Left renal cortex interstitium (tissue), 4 donors: ENCODE measurements at regions not wholly inside any gene's neighbourhood (a gene's known extent, or its start where the extent isn't known, plus 50 kb on each side); places are given as distances from the start of the nearest gene placed in this dataset.

Experiments used
- DNase-seq, 4 donors: peaks; one replicate each; pipeline ENCODE4 v3.0.0-alpha.2; 2013; ENCODE audit warnings: low read depth in 4 of 4, low spot score in 2 of 4, missing footprints in 1 of 4

DNA sequence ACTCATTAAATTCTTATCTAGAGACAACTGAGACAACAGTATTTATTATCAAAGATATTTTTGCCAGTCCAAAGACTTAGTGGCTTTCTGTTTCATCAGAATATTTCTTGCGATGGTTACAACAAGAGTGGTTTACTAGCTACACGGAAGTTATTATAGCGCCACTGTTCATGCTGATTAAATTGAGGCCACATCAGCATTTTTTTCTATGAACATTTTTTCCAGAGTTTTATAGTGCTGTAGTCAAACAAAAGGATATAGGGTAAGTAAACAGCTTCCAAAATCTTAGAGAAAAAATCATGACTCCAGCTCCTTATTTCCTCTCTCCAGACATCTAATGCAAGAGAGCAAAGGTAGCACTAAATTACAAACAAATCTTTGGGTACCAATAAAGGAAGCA, 1264.4 kb downstream of the ZPLD1 start:
- DNase-seq = no peak

DNA sequence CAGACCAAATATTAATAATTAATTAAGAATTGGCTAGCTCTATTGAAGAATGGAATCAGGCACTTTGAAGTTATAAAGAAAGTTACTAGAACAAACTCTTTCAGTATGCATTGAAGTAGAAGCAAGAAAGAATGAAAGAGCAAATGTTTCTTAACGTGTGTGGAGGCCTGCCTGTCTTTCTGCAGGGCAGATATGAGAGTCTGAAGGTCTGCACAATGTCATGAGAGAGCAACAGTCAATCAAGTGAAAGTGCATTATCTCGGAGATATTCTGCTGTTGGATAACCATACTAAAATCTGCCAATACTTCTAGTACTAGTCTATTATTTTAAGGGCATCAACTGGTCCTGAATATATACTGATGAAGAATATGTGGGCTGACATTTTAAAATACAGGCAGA, 1270.8 kb downstream of the ZPLD1 start:
- no peak for DNase-seq

DNA sequence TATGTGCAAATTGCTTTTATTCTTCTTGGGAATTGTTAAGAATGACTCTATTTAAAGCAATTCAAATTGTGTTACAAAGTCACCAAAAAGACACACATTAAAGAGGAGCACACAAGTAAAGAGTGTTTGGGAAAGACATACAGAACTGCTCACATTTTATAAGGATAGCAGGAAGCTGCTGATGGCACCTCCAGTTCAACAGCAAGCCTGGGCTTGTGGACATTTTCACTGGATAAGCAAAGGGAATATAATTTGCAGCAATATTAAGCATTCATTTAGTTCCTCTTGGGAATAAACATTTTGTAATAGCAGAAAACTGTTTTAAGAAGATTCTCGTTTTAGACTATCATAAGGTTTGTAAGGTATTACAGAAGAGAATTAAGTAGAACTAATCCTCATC, 1271.9 kb downstream of the ZPLD1 start:
- no peak for DNase-seq

DNA sequence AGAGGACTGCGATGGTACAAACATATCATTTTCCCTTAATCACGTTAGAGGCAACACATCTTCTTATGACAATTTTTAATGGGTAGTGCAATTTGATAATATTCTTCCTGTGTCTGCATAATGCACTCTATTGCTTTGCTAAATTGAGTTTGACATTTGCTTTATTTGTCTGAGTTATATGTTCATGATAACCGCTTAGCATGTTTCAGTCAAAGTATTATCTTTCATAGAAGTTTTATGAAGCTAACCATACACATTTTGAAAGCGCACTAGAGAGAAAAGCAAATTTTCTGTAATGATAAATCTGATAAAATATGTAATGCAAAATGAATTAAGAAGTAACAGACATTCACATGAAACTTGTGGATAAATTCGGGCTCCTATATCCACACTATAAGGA, 1276.9 kb downstream of the ZPLD1 start:
- no peak for DNase-seq

DNA sequence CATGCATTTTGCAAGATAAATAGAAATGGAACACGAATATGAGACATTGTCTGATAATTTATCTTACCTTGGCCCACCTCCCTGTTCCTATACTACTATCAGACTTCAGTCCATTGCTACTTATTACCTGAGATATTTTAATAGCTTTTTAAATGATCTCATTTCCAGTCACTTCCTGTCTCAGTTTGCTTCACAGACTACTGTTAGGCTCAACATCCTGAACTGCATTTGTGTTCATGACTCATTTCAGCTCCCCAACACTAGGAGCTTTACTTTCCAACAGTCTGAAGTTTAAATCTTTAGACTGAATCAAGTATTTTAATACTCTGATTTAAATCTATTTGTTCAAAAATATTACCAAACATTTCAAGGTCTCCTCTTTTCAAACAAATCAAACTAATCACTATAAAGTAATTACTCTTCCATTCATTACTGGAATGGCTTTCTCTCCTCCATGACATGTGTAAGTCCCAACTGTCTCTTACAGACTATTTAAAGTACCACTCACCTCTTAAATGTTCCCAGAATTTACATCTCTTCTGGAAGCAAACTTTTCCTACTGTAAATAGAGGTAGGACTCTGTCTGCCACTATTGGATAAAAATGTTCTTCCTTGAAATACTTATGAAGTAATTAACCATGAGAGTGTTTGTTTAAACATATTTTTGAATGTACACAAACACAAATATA, 1277.6 kb downstream of the ZPLD1 start:
- no peak for DNase-seq

DNA sequence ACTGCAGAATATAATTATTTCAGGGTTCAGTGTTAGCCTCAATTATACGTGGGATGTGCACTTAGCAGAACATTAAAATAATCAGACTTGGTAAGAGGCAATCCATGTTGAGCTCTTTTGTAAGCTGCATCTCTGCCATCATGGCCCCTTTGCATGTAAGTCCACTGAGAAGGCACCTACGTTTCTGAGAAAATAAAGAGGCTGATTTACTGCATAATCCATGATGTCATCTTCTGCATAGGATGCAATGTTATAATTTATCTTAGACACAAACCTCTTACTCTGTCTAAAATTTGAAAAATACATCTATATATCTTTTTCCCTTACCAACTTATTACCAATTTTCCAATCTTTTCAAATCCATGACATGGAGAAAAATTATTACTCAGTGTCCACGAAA, 1294.7 kb downstream of the ZPLD1 start:
- no peak for DNase-seq

DNA sequence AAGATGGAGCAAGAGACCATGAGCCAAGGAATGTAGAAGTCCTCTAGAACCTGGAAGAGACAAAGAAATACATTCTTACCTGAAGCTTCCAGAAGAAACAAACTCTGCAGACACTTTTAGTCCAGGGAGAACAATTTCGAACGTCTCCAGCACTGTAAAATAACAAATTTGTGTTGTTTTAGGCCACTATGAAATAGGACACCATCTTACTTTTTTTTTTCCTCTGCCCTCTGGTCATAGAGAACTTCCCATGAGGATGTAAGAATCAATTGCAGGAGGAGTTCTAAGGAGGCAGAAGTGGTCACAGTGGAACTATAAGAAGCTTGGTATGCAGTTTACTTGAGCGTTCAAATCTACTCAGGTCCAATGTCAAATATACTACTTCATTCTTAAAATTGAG, 1295.9 kb downstream of the ZPLD1 start:
- DNase-seq = no peak

DNA sequence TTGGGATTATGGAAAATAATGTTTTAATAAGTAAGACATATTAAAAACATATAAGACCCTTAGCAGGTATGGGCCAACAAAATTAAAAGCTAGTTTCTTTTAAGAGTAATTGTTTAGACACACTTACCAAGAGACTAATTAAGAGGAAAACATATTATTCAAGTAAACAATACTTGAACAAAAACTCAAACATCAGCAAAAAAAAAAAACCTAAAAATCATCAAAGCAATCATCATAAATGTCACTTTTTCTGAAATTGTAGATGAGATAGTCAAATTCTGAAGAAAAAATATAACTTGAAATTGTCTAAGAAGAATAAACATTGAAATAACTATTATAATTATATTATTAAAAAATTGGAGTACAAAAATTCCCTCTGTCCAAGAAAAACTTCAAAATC, 1318.2 kb downstream of the ZPLD1 start:
- DNase-seq = no peak

DNA sequence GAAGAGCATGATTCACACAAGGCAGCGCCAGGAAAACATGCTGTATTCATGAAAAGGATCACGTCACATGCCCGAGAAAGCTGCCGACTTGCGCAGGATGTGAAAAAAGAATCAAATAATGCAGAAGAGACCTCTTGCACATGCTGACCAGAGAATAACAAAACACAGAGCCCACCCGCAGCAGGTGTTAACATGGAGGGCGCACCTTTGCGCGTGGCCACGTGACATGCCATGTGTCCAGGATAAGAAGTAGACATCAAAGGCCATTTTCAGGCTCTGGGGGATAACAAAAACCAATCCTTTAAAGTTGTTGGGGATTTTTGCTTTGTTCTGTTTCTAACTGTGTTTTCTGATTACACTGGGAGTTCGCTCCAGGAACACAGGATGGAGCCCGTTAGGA, 1332.8 kb downstream of the ZPLD1 start:
- DNase-seq = no peak

DNA sequence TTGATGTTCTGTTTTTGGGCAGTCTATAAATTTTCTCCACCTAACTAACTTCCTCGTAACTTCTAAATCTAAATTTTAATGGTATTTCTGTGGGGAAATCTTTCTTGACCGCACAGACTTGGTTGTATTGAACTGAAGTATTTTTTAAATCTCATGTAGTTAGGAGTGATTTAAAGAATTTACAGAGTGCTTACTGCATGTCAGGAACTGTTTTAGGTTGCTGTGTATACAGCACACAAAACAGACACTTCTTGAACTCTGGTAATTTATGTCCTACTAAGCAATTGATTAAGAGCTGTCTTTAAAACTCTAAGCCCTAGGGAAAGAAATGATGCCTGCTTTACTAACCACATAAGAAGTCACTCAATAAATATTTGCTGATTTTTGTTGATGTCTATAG, 1350.2 kb downstream of the ZPLD1 start:
- DNase-seq = no peak

DNA sequence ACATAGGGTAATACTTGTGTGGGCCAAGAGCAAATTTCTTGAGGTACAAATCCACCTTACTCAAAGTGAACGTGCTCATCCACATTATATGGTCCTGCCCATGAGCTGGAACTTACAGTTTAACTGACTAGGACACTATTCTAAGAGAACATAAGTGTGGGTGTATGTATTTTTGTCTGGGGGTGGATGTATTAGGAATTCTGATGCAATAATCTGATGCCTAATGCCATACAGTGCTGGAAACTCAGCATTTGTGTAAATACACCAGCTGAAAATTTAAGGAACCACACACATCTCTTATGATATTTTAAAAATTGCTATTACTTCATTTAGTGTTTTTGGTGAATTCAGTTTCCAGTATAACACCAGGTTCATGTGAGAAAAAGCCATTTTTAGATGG, 1350.7 kb downstream of the ZPLD1 start:
- no peak for DNase-seq

DNA sequence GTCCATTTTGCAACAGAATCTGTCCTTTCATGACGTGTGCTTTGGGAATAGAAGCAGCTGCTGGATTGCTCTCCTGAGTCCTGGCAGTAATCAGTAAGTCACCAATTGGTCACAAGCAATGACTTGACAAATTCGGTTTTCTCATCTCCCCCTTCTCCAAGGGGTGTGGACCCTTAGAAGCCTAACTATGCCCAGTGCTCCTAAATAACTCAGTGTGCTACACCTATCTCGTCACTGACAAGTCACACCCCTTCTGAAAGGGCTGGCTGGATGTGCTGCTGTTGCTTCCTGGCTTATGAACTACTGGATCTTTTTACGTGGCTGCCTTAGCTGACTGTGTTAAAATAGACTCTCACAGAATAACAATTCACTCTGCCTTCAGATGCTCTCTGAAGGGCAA, 1351.5 kb downstream of the ZPLD1 start:
- DNase-seq = no peak

DNA sequence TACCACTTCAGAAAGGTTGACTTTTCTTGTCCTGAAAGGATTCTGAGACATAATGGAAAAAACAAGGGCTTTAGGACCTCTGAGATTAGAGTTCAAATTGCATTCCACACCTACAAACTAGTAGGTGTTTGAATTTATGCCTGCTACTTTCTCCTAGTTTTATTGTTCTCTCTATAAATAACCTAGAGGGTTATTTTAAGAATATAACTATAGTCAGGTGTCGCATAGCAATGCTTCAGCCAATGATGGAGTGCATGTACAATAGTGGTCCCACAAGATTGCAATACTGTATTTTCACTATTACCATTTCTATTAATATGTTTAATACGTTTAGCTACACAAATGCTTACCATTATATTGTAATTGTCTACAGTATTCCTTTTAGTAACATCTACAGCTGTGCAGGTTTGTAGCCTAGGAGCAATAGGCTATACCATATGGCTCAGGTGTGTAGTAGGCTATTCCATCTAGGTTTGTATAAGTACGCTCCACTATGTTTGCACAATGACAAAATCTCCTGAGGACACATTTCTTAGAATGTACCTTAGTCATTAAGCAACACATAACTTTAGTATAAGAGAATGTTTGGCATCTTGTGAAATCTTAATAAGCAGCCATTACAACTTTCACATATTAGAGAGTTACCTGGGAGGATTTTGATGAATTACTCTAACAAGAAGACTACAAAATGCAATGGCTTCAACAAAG, 1352.5 kb downstream of the ZPLD1 start:
- DNase-seq = no peak

DNA sequence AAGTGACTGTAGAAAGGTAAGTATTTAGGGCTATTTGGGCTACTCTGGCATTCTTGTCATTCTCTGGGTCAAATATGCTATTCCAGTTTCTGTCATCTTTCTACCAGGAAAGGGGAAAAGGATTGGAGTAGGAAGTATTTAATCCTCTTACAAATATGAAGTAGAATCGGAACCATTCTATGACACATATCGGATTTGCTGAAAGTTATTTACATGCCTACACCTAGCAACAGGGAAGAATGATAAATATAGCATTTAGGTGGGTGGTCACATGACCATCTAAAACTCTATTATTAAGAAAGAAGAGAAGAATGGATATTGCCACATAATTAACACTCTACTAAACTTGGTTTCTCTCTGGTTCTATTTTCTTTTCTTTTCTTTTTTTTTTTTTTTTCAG, 1353.1 kb downstream of the ZPLD1 start:
- no peak for DNase-seq

DNA sequence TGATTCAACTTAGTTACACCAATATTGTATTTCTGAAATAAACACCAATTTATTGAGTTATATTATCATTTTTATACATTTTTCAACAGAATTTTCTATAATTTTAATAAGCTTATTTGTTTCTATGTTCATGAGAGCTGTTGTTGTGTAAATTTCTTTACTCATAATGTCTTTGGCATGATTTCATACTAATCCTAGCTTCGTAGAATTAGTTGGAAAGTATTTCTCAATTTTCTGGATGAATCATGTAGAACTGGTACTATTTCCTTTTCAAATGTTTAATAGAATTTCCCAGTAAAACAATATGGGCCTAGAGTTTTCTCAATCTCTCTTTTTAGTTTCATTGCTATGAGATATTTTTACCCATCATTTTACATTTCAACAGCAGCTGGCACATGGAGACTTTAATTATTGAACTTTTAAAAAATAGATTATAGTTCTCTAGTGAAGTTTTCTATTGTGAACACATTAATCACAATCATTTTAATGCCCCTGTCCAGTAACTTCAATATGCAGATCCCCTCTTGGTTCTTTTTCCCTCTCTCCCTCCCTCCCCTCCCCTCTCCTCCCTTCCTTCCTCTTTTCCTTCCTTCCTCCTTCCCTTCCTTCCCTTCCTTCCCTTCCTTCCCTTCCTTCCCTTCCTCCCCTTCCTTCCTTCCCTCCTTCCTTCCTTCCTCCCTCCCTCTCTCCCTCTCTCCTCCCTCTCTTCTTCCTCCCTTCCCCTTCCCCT, 1357.1 kb downstream of the ZPLD1 start:
- DNase-seq = no peak

DNA sequence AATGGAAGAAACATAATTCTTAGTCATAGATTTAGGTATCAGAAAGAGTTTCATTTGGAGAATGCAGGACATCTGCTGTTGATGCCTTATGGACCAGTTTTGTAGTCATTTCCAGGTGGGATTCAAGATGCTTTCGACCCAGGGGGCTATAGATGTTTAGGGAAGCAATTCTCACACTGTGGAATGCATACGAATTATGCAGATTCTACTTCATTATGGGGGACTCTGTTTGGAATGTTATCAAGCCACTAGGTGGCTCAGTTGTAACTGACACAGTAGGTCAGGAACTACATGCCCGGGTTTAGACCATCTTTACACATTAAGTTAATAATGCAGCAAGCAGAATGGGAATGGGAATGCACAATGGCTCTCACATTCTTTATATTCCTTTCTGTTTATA, 1359.8 kb downstream of the ZPLD1 start:
- no peak for DNase-seq

DNA sequence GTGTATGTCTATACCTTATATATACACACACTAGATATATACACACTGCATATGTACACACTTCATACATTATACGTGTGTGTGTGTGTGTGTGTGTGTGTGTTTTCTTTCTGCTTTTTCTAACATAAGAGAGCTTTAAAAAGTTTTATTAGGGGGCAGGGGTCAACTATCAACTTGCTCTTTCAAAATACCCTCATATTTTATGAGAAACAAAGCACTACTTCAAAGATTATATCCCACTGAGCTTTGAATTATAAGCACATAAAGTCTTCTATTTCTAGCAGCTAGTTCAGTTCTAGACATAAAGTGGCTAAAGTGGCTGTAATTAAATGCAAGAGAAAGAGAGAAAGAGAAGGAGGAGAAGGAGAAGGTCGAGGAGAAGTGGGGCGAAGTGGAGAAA, 1361.3 kb downstream of the ZPLD1 start:
- DNase-seq = no peak

DNA sequence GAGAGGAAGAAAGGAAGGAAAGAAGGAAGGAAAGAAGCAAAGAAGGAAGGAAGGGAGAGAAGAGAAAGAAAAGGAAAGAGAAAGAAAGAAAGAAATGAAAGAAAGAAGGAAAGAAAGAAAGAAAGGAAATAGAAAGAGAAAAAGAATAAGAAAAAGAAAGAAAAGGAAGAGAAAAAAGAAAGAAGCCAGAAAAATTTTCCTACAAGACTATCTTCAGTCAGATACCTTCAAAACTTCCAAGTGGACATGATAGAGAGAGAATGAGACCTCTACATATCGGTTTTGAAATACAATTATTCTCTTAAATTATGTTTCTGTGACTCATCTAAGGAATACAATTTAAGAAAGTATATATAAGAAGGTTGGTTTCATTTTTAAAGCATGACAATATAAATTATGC, 1369.0 kb downstream of the ZPLD1 start:
- no peak for DNase-seq

DNA sequence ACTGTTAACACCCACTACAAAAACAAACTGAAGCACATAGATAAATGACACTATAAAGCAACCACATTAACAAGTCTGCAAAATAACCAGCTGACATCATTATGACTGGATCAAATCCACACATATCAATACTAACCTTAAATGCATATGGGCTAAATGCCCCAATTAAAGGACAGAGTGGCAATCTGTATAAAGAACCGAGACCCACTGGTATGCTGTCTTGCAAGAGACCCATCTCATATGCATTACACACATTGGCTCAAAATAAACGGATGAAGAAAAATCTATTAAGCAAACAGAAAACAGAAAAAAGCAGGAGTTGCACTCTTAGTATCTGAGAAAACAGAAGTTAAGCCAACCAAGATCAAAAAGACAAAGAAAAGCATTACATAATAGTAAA, 1375.4 kb downstream of the ZPLD1 start:
- no peak for DNase-seq

DNA sequence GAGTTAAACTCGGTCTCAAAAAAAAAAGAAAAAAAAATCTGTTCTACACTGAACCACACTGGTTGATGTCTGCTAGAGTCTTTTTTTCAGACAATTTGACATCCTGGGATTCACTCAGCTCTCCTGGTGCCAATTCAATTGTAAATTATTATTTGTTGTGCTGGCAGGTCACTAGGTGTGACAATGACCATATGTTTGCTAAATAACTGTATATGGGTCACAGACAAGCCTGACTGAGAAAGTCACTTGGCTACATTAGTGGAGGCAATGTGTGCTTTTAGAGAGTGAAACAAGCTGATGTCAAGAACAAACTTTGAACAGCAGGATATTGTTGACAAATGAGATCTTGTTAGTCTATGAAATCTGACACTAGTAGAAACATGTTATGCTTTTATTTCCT, 1379.1 kb downstream of the ZPLD1 start:
- no peak for DNase-seq

DNA sequence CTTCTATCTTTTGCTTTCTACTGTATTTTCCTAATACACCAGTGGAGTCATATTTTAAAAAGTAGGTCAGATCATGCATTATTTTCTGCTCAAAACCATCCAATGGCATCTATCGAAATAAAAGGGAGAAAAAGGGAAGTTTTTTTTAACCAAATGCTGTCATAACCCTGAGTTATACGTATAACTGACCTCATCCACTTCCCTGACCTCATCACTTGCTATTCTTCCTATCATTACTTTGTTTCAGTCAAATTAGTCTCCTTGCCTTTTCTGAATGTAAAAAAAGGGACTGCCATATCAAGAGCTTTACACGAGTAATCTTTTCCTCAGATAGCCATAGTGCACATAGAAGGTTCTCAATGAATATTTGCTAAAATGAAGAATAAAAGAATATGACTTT, 1383.6 kb downstream of the ZPLD1 start:
- no peak for DNase-seq

DNA sequence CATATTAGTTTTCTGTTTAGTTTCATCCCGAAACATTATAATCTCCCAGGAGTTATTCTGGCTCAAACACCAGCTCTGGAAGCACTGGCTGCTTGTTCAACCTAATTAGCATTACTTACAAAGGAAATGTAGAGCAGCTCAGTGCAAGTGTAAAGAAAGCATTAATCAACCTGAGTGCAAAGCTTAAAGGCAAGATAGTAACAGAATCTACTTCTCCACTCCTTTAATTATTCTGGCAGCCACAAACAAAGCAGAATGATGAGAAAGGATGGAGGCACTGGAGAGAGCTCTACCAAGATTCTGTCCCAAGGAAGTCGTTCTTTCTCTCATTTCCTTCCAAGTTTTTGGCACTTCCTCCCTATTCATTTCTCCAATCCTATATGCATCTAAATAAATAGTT, 1384.0 kb downstream of the ZPLD1 start:
- DNase-seq = no peak
